NT2/D1 (cell line): ENCODE measurements at regions not wholly inside any gene's neighbourhood (a gene's known extent, or its start where the extent isn't known, plus 50 kb on each side); places are given as distances from the start of the nearest gene placed in this dataset.

Source experiments
- YY1 ChIP-seq: IDR thresholded peaks from 2 replicates; pipeline ENCODE4 v1.6.1; 2011; ENCODE audit not compliant: insufficient read length, insufficient read depth
- ZNF274 ChIP-seq: IDR thresholded peaks from 2 replicates; pipeline ENCODE4 v1.6.1; 2011; ENCODE audit warnings: mild to moderate bottlenecking, low read depth, low read length

GRCh38 chr12:90075685-90076084 lies 367.0 kb upstream of the ATP2B1 start:
- no peak for TF ChIP-seq ZNF274
- no peak for TF ChIP-seq YY1
